K562 (cell line): ENCODE measurements at regions not wholly inside any gene's neighbourhood (a gene's known extent, or its start where the extent isn't known, plus 50 kb on each side); places are given as distances from the start of the nearest gene placed in this dataset.

Experiments
- ATAC-seq: fragments of 200-7000 bp; cut with Tn5 transposase; 3 replicates; pipeline ENCODE4 v1.9.1; 2020; ENCODE audit warnings: moderate library complexity
- BruUV-seq: library from RNA; stranded (reverse); fragments of 400-500 nt; replicated peaks from 2 replicates; lab custom pipeline; 2021; lab: Mats Ljungman, UMichigan
- CTCF ChIA-PET: fragments of 300-600 bp; formaldehyde crosslinking; extraction: SDS; loops from one replicate; lab custom pipeline; 2021; ENCODE audit warnings: low intra/inter-chr PET ratio; lab: Yijun Ruan, JAX
- POLR2A ChIA-PET: fragments of 300-600, 350-650 bp; sonication (Branson Sonifier 250); formaldehyde crosslinking; extraction: SDS; loops from one replicate; lab custom pipeline; 2021; ENCODE audit warnings: antibody characterized with exemption, inconsistent platforms; lab: Yijun Ruan, JAX
- DNase-seq, 4 experiments: peaks; one replicate each; pipeline versions ENCODE4 v3.0.0 to v3.0.0-alpha.2; 2011 to 2018; ENCODE audit warnings: low spot score in 3 of 4, mixed read lengths in 3 of 4; ENCODE audit errors: extremely low read depth in 1 of 4
- FAIRE-seq: peaks from 2 replicates; lab custom pipeline; 2011; peaks lifted over from hg19 to GRCh38; lab: Jason Lieb, UNC
- H2AFZ ChIP-seq: 2 replicates; pipeline ENCODE4 v1.6.0; 2011; ENCODE audit warnings: low read depth, low read length, control low read depth, inconsistent platforms
- H3K27ac ChIP-seq: fragments of 200-600 bp; 3 replicates; pipeline ENCODE4 v1.8.0; 2011; ENCODE audit warnings: low read depth, mild to moderate bottlenecking, control low read depth, inconsistent platforms, low read length, moderate library complexity, mixed read lengths; ENCODE audit errors: extremely low read depth
- H3K27me3 ChIP-seq, 2 experiments: fragments of 300-600 bp in 1 of 2; 2 replicates in 1 of 2; 3 replicates in 1 of 2; pipeline versions ENCODE4 v1.6.0 to v1.8.0; 2011; ENCODE audit warnings: inconsistent platforms in 2 of 2, low read length in 2 of 2, mild to moderate bottlenecking in 1 of 2, mixed read lengths in 1 of 2, moderate library complexity in 1 of 2; ENCODE audit not compliant: control insufficient read depth in 2 of 2, insufficient read depth in 2 of 2
- H3K36me3 ChIP-seq: fragments of 300-600 bp; 3 replicates; pipeline ENCODE4 v1.8.0; 2011; ENCODE audit warnings: mild to moderate bottlenecking, low read length, inconsistent platforms; ENCODE audit not compliant: control insufficient read depth, insufficient read depth
- H3K4me1 ChIP-seq, 2 experiments: fragments of 200-600 bp in 1 of 2; replicated peaks in 1 of 2; 2 replicates in 1 of 2; 3 replicates in 1 of 2; pipeline versions ENCODE4 v1.5.1 to v1.8.0; 2011; ENCODE audit warnings: inconsistent platforms in 2 of 2, low read length in 2 of 2, mild to moderate bottlenecking in 1 of 2, mixed read lengths in 1 of 2, moderate library complexity in 1 of 2; ENCODE audit not compliant: control insufficient read depth in 2 of 2, insufficient read depth in 2 of 2
- H3K4me2 ChIP-seq: 2 replicates; pipeline ENCODE4 v1.6.1; 2011; ENCODE audit warnings: low read length, control low read depth, inconsistent platforms, mixed read lengths; ENCODE audit not compliant: insufficient read depth
- H3K4me3 ChIP-seq: fragments of 200-600 bp; sonication (generic), shearing (Covaris generic); 2 replicates; pipeline ENCODE4 v1.5.1; 2016; ENCODE audit warnings: control low read depth, inconsistent platforms
- H3K79me2 ChIP-seq: fragments of 200-600 bp; 3 replicates; pipeline ENCODE4 v1.8.0; 2011; ENCODE audit warnings: low read length, inconsistent platforms; ENCODE audit not compliant: control insufficient read depth, insufficient read depth
- H3K9ac ChIP-seq, 2 experiments: 2 replicates each; pipeline versions ENCODE4 v1.6.0 to v1.6.1; 2011; ENCODE audit warnings: low read depth in 2 of 2, low read length in 2 of 2, control low read depth in 1 of 2, inconsistent platforms in 1 of 2, mild to moderate bottlenecking in 1 of 2, mixed read lengths in 1 of 2; ENCODE audit not compliant: insufficient read depth in 1 of 2
- H3K9me1 ChIP-seq: one replicate; pipeline ENCODE4 v1.6.0; 2011; ENCODE audit warnings: inconsistent platforms, mild to moderate bottlenecking, low read length, moderate library complexity; ENCODE audit not compliant: control insufficient read depth, insufficient read depth
- H3K9me3 ChIP-seq: replicated peaks from 2 replicates; pipeline ENCODE4 v1.5.1; 2011; ENCODE audit warnings: low read depth, low read length, inconsistent platforms; ENCODE audit not compliant: control insufficient read depth, insufficient read depth
- H4K20me1 ChIP-seq: replicated peaks from 2 replicates; pipeline ENCODE4 v1.6.1; 2011; ENCODE audit warnings: low read length, inconsistent platforms, mixed read lengths; ENCODE audit not compliant: control insufficient read depth, insufficient read depth
- ELF4 ChIP-seq: fragments of 450-650 bp; formaldehyde crosslinking; IDR thresholded peaks from 2 replicates; pipeline ENCODE4 v1.4.0; 2022; ENCODE audit warnings: missing genetic modification characterization
- SOX6 ChIP-seq: fragments of 450-650 bp; IDR thresholded peaks from 2 replicates; pipeline ENCODE4 v1.6.1; 2014; ENCODE audit warnings: mild to moderate bottlenecking
- ZNF175 ChIP-seq: fragments of 200-800 bp; sonication (Bioruptor generic); IDR thresholded peaks from 2 replicates; pipeline ENCODE4 v1.6.1; 2016; ENCODE audit warnings: low read depth, mild to moderate bottlenecking, missing genetic modification characterization, missing compliant biosample characterization
- in situ Hi-C: fragments of 300-500 bp; cut with MboI; formaldehyde crosslinking; loops from 4 replicates; pipeline ENCODE4 v1.15.0; 2018; ENCODE audit warnings: inconsistent platforms, mixed read lengths
- intact Hi-C: fragments of 100-400 bp; cut with micrococcal nuclease; formaldehyde crosslinking; loops from 2 replicates; pipeline ENCODE4 v1.14.2; 2022
- TF ChIP-seq, protein P1 (sequence below): conservative IDR thresholded peaks from 2 replicates; pipeline ENCODE4 v1.6.1; 2011; ENCODE audit warnings: low read depth, mild to moderate bottlenecking, low read length; ENCODE audit not compliant: control insufficient read depth
- TF ChIP-seq, protein P2 (sequence below): fragments of 450-650 bp; IDR thresholded peaks from 2 replicates; pipeline ENCODE4 v1.6.1; 2017; ENCODE audit warnings: antibody characterized with exemption
- TF ChIP-seq, protein P3 (sequence below): sonication (generic); formaldehyde crosslinking; IDR thresholded peaks from 2 replicates; pipeline ENCODE4 v1.8.1; 2023; ENCODE audit warnings: mild to moderate bottlenecking, missing genetic modification reagents

DNA sequence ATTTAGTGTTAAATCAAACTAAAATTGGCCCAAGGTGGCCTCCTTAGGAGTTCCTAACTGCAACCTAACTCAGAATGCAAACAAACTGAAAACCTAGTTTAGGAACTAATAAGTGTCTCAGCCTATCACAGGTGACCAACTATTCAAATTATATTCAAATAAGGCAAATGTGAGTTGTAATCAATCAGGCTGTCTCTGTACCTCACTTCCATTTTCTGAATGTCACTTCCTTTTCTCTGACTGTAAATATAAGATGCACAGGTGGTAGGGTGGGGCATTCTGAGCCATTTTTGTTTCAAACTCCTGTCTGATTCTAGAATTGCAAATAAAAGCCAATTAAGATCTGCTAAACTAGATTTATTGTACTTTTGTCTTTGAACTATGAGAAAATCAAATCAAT is 401.5 kb downstream of the PPP3CA start:
- TF ChIP-seq, protein P1, sequence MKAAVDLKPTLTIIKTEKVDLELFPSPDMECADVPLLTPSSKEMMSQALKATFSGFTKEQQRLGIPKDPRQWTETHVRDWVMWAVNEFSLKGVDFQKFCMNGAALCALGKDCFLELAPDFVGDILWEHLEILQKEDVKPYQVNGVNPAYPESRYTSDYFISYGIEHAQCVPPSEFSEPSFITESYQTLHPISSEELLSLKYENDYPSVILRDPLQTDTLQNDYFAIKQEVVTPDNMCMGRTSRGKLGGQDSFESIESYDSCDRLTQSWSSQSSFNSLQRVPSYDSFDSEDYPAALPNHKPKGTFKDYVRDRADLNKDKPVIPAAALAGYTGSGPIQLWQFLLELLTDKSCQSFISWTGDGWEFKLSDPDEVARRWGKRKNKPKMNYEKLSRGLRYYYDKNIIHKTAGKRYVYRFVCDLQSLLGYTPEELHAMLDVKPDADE = no peak
- TF ChIP-seq SOX6 = no peak
- TF ChIP-seq ZNF175 (CRISPR knock-in tag) = no peak
- TF ChIP-seq, protein P2, sequence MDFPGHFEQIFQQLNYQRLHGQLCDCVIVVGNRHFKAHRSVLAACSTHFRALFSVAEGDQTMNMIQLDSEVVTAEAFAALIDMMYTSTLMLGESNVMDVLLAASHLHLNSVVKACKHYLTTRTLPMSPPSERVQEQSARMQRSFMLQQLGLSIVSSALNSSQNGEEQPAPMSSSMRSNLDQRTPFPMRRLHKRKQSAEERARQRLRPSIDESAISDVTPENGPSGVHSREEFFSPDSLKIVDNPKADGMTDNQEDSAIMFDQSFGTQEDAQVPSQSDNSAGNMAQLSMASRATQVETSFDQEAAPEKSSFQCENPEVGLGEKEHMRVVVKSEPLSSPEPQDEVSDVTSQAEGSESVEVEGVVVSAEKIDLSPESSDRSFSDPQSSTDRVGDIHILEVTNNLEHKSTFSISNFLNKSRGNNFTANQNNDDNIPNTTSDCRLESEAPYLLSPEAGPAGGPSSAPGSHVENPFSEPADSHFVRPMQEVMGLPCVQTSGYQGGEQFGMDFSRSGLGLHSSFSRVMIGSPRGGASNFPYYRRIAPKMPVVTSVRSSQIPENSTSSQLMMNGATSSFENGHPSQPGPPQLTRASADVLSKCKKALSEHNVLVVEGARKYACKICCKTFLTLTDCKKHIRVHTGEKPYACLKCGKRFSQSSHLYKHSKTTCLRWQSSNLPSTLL = no peak
- TF ChIP-seq, protein P3, sequence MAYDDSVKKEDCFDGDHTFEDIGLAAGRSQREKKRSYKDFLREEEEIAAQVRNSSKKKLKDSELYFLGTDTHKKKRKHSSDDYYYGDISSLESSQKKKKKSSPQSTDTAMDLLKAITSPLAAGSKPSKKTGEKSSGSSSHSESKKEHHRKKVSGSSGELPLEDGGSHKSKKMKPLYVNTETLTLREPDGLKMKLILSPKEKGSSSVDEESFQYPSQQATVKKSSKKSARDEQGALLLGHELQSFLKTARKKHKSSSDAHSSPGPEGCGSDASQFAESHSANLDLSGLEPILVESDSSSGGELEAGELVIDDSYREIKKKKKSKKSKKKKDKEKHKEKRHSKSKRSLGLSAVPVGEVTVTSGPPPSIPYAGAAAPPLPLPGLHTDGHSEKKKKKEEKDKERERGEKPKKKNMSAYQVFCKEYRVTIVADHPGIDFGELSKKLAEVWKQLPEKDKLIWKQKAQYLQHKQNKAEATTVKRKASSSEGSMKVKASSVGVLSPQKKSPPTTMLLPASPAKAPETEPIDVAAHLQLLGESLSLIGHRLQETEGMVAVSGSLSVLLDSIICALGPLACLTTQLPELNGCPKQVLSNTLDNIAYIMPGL (CRISPR knock-in tag) = no peak
- TF ChIP-seq ELF4 (CRISPR knock-in tag) = no peak
- TF ChIP-seq, all 486 proteins: peak for 0
- Histone ChIP-seq H3K9me1 (no peaks in the 10 kb centered on the region), H3K4me3 (no peak overlapping the region), H4K20me1 (no peaks in the 10 kb centered on the region), H3K4me2 (no peak overlapping the region), H3K4me1 (no peaks in the 10 kb centered on the region), H3K36me3 (no peaks in the 10 kb centered on the region), H3K79me2 (no peaks in the 10 kb centered on the region), H3K9ac (no peak overlapping the region), H3K9me3 (no peaks in the 10 kb centered on the region), H3K27me3 (no peaks in the 10 kb centered on the region), H3K27ac (no peak overlapping the region), H2AFZ (no peak overlapping the region)
- ATAC-seq = no peak
- in situ Hi-C loops (no loop called here), intact Hi-C loops (no loop called here)
- POLR2A ChIA-PET = no interaction called here
- no peak for DNase-seq
- FAIRE-seq = no peak
- BruUV-seq = no TSS peak
- CTCF ChIA-PET = no interaction called here
